HepG2 (cell line): ENCODE measurements at regions not wholly inside any gene's neighbourhood (a gene's known extent, or its start where the extent isn't known, plus 50 kb on each side); places are given as distances from the start of the nearest gene placed in this dataset.

Experiments
- ATF1 ChIP-seq: IDR thresholded peaks from 2 replicates; pipeline ENCODE4 v1.6.1; 2016; ENCODE audit warnings: mild to moderate bottlenecking, control low read depth
- CEBPG ChIP-seq: IDR thresholded peaks from 2 replicates; pipeline ENCODE4 v1.6.1; 2016
- CENPX ChIP-seq: sonication (generic); formaldehyde crosslinking; IDR thresholded peaks from 2 replicates; pipeline ENCODE4 v1.9.0; 2021; ENCODE audit warnings: mild to moderate bottlenecking, missing genetic modification reagents, moderate library complexity
- EP300 ChIP-seq, 3 experiments: sonication (generic) in 1 of 3; formaldehyde crosslinking in 1 of 3; IDR thresholded peaks; 2 replicates each; pipeline versions ENCODE4 v1.5.1 to v1.6.1; 2011 to 2020; ENCODE audit warnings: low read depth in 2 of 3, low read length in 2 of 3, borderline replicate concordance in 1 of 3, improper control_type of control experiment in 1 of 3, mild to moderate bottlenecking in 1 of 3, missing genetic modification reagents in 1 of 3, moderate library complexity in 1 of 3
- GABPB1 ChIP-seq: IDR thresholded peaks from 2 replicates; pipeline ENCODE4 v1.6.1; 2016; ENCODE audit warnings: mild to moderate bottlenecking, missing genetic modification reagents, moderate library complexity, missing compliant biosample characterization
- ZBTB8A ChIP-seq: sonication (generic); formaldehyde crosslinking; IDR thresholded peaks from 2 replicates; pipeline ENCODE4 v1.4.0; 2020; ENCODE audit warnings: mild to moderate bottlenecking, low read depth, missing genetic modification reagents, borderline replicate concordance
- ZNF446 ChIP-seq: sonication (generic); formaldehyde crosslinking; IDR thresholded peaks from 2 replicates; pipeline ENCODE4 v1.5.0; 2020; ENCODE audit warnings: mild to moderate bottlenecking, missing genetic modification reagents
- TF ChIP-seq, protein P1 (sequence below): sonication (generic); formaldehyde crosslinking; IDR thresholded peaks from 2 replicates; pipeline ENCODE4 v1.5.0; 2020; ENCODE audit warnings: mild to moderate bottlenecking, missing genetic modification reagents, moderate library complexity

DNA sequence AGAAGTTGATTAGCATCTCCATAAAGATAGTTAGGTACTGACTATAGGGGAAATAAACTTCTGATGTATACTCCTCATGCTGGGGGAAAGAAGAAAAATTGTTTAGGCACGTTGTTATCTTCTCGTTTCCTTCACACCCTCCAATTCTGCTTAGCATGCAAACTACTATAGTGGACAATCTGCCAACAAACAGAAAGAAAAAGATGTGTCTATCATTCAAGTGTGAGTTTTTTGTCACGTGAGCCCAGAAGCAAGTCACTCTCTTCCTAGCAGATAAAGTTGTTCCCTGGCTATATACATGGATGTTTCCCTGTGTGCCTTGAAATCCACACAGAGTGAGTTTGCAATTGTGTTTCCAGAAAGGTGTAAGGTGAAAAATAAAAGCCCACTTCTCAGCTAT is 318.4 kb downstream of the CWC27 start:
- TF ChIP-seq GABPB1 (CRISPR knock-in tag): no peak
- no peak for TF ChIP-seq CENPX (CRISPR knock-in tag)
- TF ChIP-seq EP300 (IDR thresholded peaks at IDR 0.05; ENCODE audit: low read depth in 2 of 2, low read length in 2 of 2): no peak
- no peak for TF ChIP-seq EP300 (CRISPR knock-in tag; IDR thresholded peaks at IDR 0.05; ENCODE audit: borderline replicate concordance)
- TF ChIP-seq CEBPG (CRISPR knock-in tag): no peak
- TF ChIP-seq ZBTB8A: no peak
- TF ChIP-seq ATF1 (CRISPR knock-in tag): no peak
- no peak for TF ChIP-seq ZNF446 (CRISPR knock-in tag)
- TF ChIP-seq, protein P1, sequence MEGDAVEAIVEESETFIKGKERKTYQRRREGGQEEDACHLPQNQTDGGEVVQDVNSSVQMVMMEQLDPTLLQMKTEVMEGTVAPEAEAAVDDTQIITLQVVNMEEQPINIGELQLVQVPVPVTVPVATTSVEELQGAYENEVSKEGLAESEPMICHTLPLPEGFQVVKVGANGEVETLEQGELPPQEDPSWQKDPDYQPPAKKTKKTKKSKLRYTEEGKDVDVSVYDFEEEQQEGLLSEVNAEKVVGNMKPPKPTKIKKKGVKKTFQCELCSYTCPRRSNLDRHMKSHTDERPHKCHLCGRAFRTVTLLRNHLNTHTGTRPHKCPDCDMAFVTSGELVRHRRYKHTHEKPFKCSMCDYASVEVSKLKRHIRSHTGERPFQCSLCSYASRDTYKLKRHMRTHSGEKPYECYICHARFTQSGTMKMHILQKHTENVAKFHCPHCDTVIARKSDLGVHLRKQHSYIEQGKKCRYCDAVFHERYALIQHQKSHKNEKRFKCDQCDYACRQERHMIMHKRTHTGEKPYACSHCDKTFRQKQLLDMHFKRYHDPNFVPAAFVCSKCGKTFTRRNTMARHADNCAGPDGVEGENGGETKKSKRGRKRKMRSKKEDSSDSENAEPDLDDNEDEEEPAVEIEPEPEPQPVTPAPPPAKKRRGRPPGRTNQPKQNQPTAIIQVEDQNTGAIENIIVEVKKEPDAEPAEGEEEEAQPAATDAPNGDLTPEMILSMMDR: no peak
